Stimulated activated naive CD4-positive, alpha-beta T cell (primary cell): ENCODE measurements at regions not wholly inside any gene's neighbourhood (a gene's known extent, or its start where the extent isn't known, plus 50 kb on each side); places are given as distances from the start of the nearest gene placed in this dataset.

Experiments used
- DNase-seq, 6 experiments: peaks; one replicate each; lab custom pipeline; 2025; lab: John Stamatoyannopoulos, UW

- DNase-seq, result no peak
Observed at GRCh38 chr2:143953451-143954030, 566.4 kb downstream of the ZEB2 start.

- DNase-seq, result no peak
Observed at GRCh38 chr2:143952536-143952935, 567.4 kb downstream of the ZEB2 start.

GRCh38 chr2:143950704-143951103 lies 569.2 kb downstream of the ZEB2 start:
- no peak for DNase-seq

- no peak for DNase-seq
Observed at GRCh38 chr2:143949121-143949848, 570.6 kb downstream of the ZEB2 start.

- no peak for DNase-seq
Observed at GRCh38 chr2:143948710-143949109, 571.2 kb downstream of the ZEB2 start.

- DNase-seq, result no peak
Observed at GRCh38 chr2:143946436-143947391, 573.2 kb downstream of the ZEB2 start.

GRCh38 chr2:143942486-143942885 lies 577.4 kb downstream of the ZEB2 start:
- DNase-seq, result no peak

- DNase-seq, result no peak
Observed at GRCh38 chr2:143940720-143941119, 579.2 kb downstream of the ZEB2 start.

- no peak for DNase-seq
Observed at GRCh38 chr2:143939626-143940330, 580.1 kb downstream of the ZEB2 start.

- no peak for DNase-seq
Observed at GRCh38 chr2:143937723-143938350, 582.1 kb downstream of the ZEB2 start.

GRCh38 chr2:143936848-143937722 lies 582.8 kb downstream of the ZEB2 start:
- DNase-seq, result no peak

- DNase-seq, result no peak
Observed at GRCh38 chr2:143936538-143936847, 583.4 kb downstream of the ZEB2 start.

GRCh38 chr2:143935482-143935752 lies 584.5 kb downstream of the ZEB2 start:
- no peak for DNase-seq

- DNase-seq, result no peak
Observed at GRCh38 chr2:143934626-143935481, 585.1 kb downstream of the ZEB2 start.

- no peak for DNase-seq
Observed at GRCh38 chr2:143933946-143934569, 585.9 kb downstream of the ZEB2 start.

GRCh38 chr2:143930891-143931290 lies 589.0 kb downstream of the ZEB2 start:
- no peak for DNase-seq

GRCh38 chr2:143928613-143929012 lies 591.3 kb downstream of the ZEB2 start:
- DNase-seq, result no peak

GRCh38 chr2:143928184-143928583 lies 591.7 kb downstream of the ZEB2 start:
- no peak for DNase-seq

GRCh38 chr2:143926736-143927135 lies 593.2 kb downstream of the ZEB2 start:
- DNase-seq, result no peak
